ENCODE measurements at regions not wholly inside any gene's neighbourhood (a gene's known extent, or its start where the extent isn't known, plus 50 kb on each side); places are given as distances from the start of the nearest gene placed in this dataset.

GRCh38 chr12:60169904-60170303, 574.1 kb downstream of the SLC16A7 start:
- DNase-seq (ENCODE audit: low spot score in 2 of 2), result no peak
- Mint-ChIP-seq H3K27ac (ENCODE audit: low read depth) (no peak overlapping the region), H3K36me3 (ENCODE audit: insufficient read depth) (no peaks in the 10 kb centered on the region), H3K9me3 (peaks cover 14% of the 10 kb centered on the region), H3K27me3 (no peaks in the 10 kb centered on the region), H3K4me1 (no peaks in the 10 kb centered on the region), H3K4me3 (no peak overlapping the region)
- no peak for ATAC-seq (replicated peaks; ENCODE audit: extremely low read depth, poor library complexity, severe bottlenecking)

GRCh38 chr12:60172266-60173211, 576.7 kb downstream of the SLC16A7 start:
- DNase-seq (ENCODE audit: low spot score in 2 of 2), result no peak
- Mint-ChIP-seq H3K27me3 (no peaks in the 10 kb centered on the region), H3K27ac (ENCODE audit: low read depth) (no peak overlapping the region), H3K36me3 (ENCODE audit: insufficient read depth) (no peaks in the 10 kb centered on the region), H3K9me3 (no peaks in the 10 kb centered on the region), H3K4me1 (no peaks in the 10 kb centered on the region), H3K4me3 (no peak overlapping the region)
- ATAC-seq (replicated peaks; ENCODE audit: extremely low read depth, poor library complexity, severe bottlenecking), result no peak

- DNase-seq (ENCODE audit: low spot score in 2 of 2), result no peak
These were observed 577.7 kb downstream of the SLC16A7 start for GRCh38 chr12:60173224-60174170.

GRCh38 chr12:60174476-60174875, 578.6 kb downstream of the SLC16A7 start:
- no peaks in the 10 kb centered on the region for H3K9me3 Mint-ChIP-seq
- H3K4me3 Mint-ChIP-seq, result no peak overlapping the region
- ATAC-seq (replicated peaks; ENCODE audit: extremely low read depth, poor library complexity, severe bottlenecking) (no peak), DNase-seq (ENCODE audit: low spot score in 2 of 2) (no peak)
- H3K36me3 Mint-ChIP-seq (ENCODE audit: insufficient read depth), result no peaks in the 10 kb centered on the region
- no peaks in the 10 kb centered on the region for H3K4me1 Mint-ChIP-seq
- no peaks in the 10 kb centered on the region for H3K27me3 Mint-ChIP-seq
- H3K27ac Mint-ChIP-seq (ENCODE audit: low read depth), result no peak overlapping the region

More at GRCh38 chr12:60173224-60174170, 577.7 kb downstream of the SLC16A7 start:
- Mint-ChIP-seq H3K27ac (ENCODE audit: low read depth) (no peak overlapping the region), H3K4me3 (no peak overlapping the region), H3K36me3 (ENCODE audit: insufficient read depth) (no peaks in the 10 kb centered on the region), H3K4me1 (no peaks in the 10 kb centered on the region), H3K27me3 (no peaks in the 10 kb centered on the region), H3K9me3 (no peaks in the 10 kb centered on the region)
- ATAC-seq (replicated peaks; ENCODE audit: extremely low read depth, poor library complexity, severe bottlenecking), result no peak

DNA sequence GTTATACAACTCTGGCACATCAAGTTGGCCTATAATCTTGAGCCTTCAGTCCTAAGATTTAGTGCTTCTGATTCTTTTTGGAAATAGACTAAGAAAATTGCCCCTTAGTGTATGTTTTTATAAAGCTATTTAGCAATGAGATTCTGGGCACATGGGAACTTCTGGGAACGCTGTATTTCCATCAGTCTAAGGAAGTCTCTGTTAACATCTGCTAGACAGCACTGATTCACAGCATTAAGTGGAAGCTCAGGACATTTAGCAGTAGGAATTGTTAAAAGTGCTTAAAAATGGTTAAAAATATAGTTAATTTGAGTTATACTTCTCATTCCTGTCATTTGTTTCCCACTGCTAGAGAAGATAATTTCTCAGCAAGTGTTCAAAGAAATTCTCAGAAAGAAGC, 579.1 kb downstream of the SLC16A7 start:
- Mint-ChIP-seq H3K9me3 (no peaks in the 10 kb centered on the region), H3K4me3 (no peak overlapping the region), H3K4me1 (no peaks in the 10 kb centered on the region), H3K27ac (ENCODE audit: low read depth) (no peak overlapping the region), H3K27me3 (no peaks in the 10 kb centered on the region), H3K36me3 (ENCODE audit: insufficient read depth) (no peaks in the 10 kb centered on the region)
- DNase-seq (ENCODE audit: low spot score in 2 of 2), result no peak
- ATAC-seq (replicated peaks; ENCODE audit: extremely low read depth, poor library complexity, severe bottlenecking), result no peak

GRCh38 chr12:60176891-60177290, 581.1 kb downstream of the SLC16A7 start:
- Mint-ChIP-seq H3K27me3 (no peaks in the 10 kb centered on the region), H3K4me1 (no peaks in the 10 kb centered on the region), H3K36me3 (ENCODE audit: insufficient read depth) (no peaks in the 10 kb centered on the region), H3K9me3 (peaks cover 2% of the 10 kb centered on the region), H3K4me3 (no peak overlapping the region), H3K27ac (ENCODE audit: low read depth) (no peak overlapping the region)
- DNase-seq (ENCODE audit: low spot score in 2 of 2), result no peak
- ATAC-seq (replicated peaks; ENCODE audit: extremely low read depth, poor library complexity, severe bottlenecking), result no peak

DNA sequence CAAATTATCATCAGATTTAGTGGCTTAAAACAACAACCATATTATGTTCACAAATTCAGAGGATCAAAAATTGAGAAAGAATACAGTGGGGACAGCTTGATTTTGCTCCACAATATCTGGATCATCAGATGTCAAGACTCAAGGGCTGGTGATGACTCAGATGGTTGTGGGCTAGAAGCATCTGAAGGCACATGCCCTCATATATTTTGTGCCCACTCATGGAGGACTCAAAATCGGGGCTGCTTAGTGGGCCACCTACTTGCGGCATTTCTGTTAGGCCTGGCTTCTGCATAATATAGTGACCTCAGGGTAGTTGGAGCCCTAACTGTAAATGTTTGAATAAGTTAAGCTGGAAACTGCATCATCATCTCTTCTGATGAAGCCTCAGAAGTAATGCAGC, 584.5 kb downstream of the SLC16A7 start:
- Mint-ChIP-seq H3K4me1 (no peaks in the 10 kb centered on the region), H3K9me3 (peaks cover 13% of the 10 kb centered on the region), H3K27me3 (no peaks in the 10 kb centered on the region), H3K4me3 (no peak overlapping the region), H3K27ac (ENCODE audit: low read depth) (no peak overlapping the region), H3K36me3 (ENCODE audit: insufficient read depth) (no peaks in the 10 kb centered on the region)
- DNase-seq (ENCODE audit: low spot score in 2 of 2), result no peak
- no peak for ATAC-seq (replicated peaks; ENCODE audit: extremely low read depth, poor library complexity, severe bottlenecking)

DNA sequence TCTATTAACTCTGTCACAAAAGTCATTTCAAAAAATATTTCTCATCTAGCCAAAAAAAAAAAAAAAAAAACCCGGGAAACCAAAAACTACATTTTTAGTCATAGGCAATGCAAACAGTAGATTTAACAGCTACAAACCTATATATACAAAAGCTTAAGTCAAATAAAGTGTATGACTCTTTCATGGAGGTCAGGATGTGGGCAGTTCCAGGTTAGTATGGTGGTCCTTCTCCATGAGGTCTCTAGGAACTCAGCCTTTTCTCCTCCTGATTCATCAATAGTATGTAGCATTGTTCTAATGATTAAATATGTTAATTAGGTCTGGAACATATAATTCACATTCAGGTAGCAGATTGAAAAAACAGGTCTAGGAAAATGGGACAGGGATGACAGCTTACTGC, 586.5 kb downstream of the SLC16A7 start:
- Mint-ChIP-seq H3K36me3 (ENCODE audit: insufficient read depth) (no peaks in the 10 kb centered on the region), H3K27ac (ENCODE audit: low read depth) (no peak overlapping the region), H3K4me1 (no peaks in the 10 kb centered on the region), H3K27me3 (no peaks in the 10 kb centered on the region), H3K9me3 (peaks cover 13% of the 10 kb centered on the region), H3K4me3 (no peak overlapping the region)
- no peak for ATAC-seq (replicated peaks; ENCODE audit: extremely low read depth, poor library complexity, severe bottlenecking)
- no peak for DNase-seq (ENCODE audit: low spot score in 2 of 2)

DNA sequence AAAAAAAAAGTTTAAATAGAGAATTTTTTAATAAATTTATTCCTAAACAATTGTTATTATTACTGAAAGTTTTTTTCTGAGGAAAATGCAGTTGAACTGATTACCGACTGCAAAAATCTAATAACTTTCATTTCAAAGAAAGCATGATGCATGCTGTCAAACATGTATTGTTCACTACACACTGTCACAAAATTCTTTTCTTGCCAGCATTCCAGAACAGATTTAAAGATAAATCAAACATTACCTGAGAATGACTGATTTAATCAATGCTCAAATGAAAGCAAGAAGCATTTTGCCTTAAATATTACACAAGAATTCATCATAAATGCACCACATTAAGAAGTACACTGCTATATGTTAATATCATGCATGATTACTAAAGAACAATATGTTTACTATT, 588.3 kb downstream of the SLC16A7 start:
- peaks cover 13% of the 10 kb centered on the region for H3K9me3 Mint-ChIP-seq
- no peaks in the 10 kb centered on the region for H3K27me3 Mint-ChIP-seq
- no peaks in the 10 kb centered on the region for H3K4me1 Mint-ChIP-seq
- H3K27ac Mint-ChIP-seq (ENCODE audit: low read depth), result no peak overlapping the region
- ATAC-seq (replicated peaks; ENCODE audit: extremely low read depth, poor library complexity, severe bottlenecking) (no peak), DNase-seq (ENCODE audit: low spot score in 2 of 2) (no peak)
- H3K4me3 Mint-ChIP-seq, result no peak overlapping the region
- H3K36me3 Mint-ChIP-seq (ENCODE audit: insufficient read depth), result no peaks in the 10 kb centered on the region

- Mint-ChIP-seq H3K9me3 (peaks cover 21% of the 10 kb centered on the region), H3K4me3 (no peak overlapping the region), H3K27me3 (no peaks in the 10 kb centered on the region), H3K4me1 (no peaks in the 10 kb centered on the region), H3K36me3 (ENCODE audit: insufficient read depth) (no peaks in the 10 kb centered on the region), H3K27ac (ENCODE audit: low read depth) (no peak overlapping the region)
- no peak for DNase-seq (ENCODE audit: low spot score in 2 of 2)
- no peak for ATAC-seq (replicated peaks; ENCODE audit: extremely low read depth, poor library complexity, severe bottlenecking)
These were observed 589.2 kb downstream of the SLC16A7 start for GRCh38 chr12:60185060-60185459.

- Mint-ChIP-seq H3K4me3 (no peak overlapping the region), H3K9me3 (peaks cover 12% of the 10 kb centered on the region), H3K36me3 (ENCODE audit: insufficient read depth) (no peaks in the 10 kb centered on the region), H3K27ac (ENCODE audit: low read depth) (no peak overlapping the region), H3K4me1 (no peaks in the 10 kb centered on the region), H3K27me3 (no peaks in the 10 kb centered on the region)
- no peak for ATAC-seq (replicated peaks; ENCODE audit: extremely low read depth, poor library complexity, severe bottlenecking)
- DNase-seq (ENCODE audit: low spot score in 2 of 2), result no peak
These were observed 595.4 kb downstream of the SLC16A7 start for GRCh38 chr12:60191271-60191670.

DNA sequence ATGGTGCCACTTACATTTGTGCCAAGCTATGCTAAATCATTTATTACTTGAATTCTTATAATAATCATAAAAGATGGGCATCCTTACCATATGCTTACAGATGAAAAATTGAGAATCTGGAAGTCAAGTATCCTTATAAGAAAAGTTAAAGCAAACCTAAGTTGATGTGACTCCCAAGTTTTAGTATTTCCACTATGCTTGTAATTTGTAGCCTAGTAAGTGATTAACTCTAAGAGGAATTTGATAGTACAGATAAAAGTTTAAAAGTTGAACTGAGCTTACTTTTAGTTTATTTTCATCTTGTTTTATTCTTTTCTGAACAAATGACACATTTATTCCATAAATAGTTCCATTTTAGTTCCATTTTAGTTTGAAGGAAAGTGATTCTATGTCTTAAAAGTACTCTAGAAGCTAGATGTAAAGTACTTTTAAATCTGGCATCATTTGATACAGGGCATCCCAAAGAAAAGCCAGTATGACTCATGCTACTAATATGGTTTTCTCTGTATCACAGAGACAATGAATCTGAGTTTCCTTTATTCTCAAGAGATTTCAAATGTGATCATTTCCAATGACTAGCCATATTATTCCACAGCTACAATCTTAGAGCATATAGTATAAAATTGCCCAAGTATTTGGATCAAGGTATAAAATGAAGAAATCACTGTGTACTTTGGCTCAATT, 596.0 kb downstream of the SLC16A7 start:
- H3K4me1 Mint-ChIP-seq, result no peaks in the 10 kb centered on the region
- no peak for ATAC-seq (replicated peaks; ENCODE audit: extremely low read depth, poor library complexity, severe bottlenecking)
- H3K36me3 Mint-ChIP-seq (ENCODE audit: insufficient read depth), result no peaks in the 10 kb centered on the region
- H3K27me3 Mint-ChIP-seq, result no peaks in the 10 kb centered on the region
- no peak for DNase-seq (ENCODE audit: low spot score in 2 of 2)
- H3K9me3 Mint-ChIP-seq, result peaks cover 17% of the 10 kb centered on the region
- no peak overlapping the region for H3K27ac Mint-ChIP-seq (ENCODE audit: low read depth)
- H3K4me3 Mint-ChIP-seq, result no peak overlapping the region

Data from central memory CD8-positive, alpha-beta T cell (primary cell).